HL-60/S4 treated with phorbol 12-myristate 13-acetate at 8.2 ng/mL for 4 days and 3 days (cell line): ENCODE measurements at regions not wholly inside any gene's neighbourhood (a gene's known extent, or its start where the extent isn't known, plus 50 kb on each side); places are given as distances from the start of the nearest gene placed in this dataset.
"Not testable (repeated sequence)": the region's sequence is repeated elsewhere in the genome, so short reads cannot be mapped to it uniquely, and the experiment has no call there.

Experiments used
- in situ Hi-C: fragments of 300-500 bp; cut with MboI; formaldehyde crosslinking; loops from 2 replicates; pipeline ENCODE4 v1.15.0; 2022; ENCODE audit warnings: low sequenced_read_pairs

DNA sequence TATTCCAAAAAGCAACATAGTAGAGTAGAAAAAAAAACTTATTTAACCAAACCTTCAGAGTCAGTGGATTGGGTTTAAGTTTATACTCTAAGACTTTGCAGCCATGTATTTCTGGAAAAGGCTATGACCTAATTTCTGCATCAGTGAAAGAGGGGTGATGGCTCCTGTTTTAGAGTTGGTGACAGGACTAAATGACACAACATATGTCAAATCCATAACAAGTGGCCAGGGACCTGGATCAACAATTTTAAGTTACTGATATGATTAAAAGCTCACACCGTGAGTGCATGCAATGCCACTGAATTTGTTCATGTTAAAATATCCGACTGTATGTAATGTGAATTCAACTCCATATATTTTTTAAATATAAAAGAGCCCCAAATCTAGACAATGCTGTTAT is 390.6 kb downstream of the TNS3 start:
- in situ Hi-C loops = no loop called here

DNA sequence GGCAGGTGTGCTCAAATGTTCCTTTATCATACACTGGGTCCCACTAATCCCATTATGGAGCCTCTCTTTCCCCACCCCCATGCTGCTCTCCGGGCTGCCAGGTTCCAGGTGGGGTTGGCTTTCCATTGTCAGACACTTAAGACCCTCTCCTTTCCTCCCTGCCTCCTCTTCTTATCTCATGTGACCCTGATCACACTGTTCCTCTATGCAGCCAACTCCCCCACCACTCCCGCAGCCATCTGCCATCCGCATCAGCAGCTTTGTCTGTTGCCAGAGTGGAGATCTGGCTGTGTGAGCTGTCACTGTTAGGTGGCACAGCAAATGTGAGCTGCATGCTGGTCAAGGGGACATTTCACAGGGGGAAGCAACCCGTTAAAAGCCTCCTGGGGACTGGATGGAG is 391.4 kb downstream of the TNS3 start:
- in situ Hi-C loops = no loop called here

DNA sequence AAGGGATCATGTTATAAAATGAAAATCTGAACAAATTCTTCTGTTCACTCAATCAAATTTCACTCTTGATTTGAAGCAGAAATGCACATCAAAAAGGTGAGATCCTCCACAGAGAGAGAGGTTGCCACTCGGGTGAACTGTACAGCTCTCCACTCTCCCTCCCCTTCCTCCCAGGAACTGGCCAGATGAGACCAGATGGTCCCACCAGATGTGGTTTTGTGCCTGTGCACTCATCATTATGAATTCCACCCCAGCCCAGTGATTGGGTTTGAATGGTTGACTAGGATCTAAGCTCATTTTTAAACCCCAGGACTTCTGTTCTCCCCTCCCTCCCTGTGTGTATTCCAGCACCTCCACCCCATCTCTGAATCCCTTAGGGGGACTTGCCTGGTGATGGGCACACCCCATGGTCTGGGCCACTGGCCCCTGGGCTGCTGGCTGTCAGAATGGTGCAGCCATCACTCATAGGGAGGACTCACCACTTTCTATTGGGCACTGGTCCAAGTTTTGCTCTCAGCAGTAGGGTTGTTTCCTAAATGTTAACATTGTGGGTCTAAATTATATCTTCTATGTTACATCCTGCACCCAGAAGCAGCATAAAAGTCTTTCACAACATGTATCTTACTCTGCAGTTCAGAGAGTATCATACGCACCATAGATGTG is 393.1 kb downstream of the TNS3 start:
- in situ Hi-C loops = no loop called here

DNA sequence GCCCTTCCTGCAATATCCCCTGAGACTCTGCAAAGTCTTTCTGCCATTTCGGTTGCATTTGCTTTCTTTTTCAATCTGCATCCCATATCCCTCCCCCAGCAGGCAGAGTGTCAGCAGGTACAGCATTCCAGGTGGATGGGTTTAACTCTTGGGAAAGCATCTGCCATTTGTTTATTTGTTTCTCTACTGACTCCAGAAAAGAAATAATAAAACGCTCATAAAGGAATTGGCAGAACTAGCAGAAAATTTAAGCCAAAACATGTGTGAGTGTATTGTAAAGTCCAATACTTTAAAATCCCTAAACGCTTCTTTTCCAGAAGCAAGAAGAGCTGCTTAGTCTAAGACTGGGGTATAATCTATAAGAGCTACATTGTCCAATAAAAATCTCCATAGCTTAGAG is 393.8 kb downstream of the TNS3 start:
- in situ Hi-C loops = no loop called here

DNA sequence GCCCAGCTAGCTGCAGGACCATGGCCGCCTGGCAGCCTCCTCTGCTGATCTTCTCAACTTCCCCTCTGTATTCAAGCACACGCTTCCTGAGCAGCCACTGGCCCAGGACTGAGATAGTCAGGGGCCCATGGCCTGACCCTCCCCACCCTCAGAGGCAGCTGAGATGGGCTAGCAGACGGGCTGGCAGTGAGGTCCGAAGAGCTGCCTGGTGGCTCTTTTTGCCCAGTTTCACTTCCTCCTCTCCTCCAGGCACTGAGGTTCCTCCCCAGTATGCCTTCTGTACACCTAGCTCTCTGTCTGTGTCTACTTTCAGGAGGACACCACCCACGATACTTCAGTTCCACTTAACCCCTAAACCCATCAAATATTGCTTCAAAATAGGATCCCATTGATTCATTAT is 395.6 kb downstream of the TNS3 start:
- in situ Hi-C loops = no loop called here

DNA sequence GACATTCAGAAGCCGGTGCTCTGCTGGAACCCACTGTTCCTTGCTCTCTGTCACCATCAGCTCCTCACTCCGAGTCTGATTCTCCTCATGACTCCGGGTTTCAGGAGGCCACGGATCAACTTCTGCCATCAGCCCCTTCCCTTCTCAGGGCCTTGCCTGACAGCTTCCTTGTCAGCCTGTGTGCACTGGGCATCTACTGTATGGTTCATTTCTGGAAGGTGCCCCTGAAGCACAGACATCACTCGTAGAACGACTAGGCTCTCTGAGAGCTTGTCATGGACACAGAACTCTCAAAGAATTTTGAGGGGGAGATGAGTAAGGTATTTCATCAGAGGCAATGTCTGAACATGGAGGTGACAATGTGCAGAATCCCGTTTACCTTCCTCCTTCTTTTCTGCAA is 396.1 kb downstream of the TNS3 start:
- in situ Hi-C loops = no loop called here

DNA sequence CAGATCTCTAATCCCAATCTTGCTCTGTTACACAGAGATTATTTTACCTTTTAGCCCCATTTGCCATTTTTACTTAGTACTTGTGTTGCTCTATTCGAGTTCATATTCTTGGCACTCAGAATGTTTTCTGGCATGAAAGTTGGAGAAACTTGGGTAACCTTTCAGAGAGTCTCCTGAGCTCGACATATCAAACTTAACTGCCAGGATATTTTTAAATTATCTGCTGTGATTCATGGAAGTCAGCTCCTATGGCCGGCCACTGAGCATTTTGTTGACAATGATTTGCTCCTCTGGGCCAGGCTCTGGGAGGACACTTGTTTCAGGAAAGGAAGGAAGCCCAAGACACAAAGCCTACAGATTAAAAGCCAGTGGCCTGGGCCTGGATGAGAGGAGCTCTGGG is 396.7 kb downstream of the TNS3 start:
- in situ Hi-C loops = no loop called here

DNA sequence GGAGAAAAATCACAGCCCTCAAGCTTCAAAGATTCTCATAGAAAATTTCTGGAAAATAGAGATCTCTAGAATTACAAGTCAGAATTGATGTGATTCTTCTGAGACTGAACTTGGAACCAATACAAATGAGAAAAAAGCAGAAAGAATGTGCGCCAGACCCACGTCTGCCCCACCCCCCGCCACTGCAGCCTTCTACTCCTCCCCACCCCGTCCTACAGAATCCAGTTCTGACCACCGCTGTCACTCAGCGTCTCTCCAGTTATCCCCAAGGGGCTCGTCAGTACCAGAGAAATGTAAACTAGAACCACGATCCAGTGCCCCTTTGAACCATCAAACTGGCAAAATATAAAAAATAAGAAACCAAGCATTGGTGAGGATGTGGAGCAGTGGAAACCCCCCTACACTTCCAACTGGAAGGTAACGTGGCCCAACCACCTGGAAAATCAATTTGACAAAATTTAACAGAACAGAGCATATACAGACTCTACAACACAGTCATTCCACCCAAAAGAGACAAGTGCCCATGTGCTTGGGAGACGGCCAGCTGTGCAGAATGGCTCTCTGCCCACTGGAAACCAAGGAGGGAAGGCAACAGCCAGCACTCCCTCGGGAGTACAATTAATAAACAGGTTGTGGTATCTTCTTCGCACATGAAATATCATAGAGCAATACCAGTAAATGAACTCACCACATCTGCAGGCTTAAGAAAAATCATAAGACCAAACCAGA is 397.9 kb downstream of the TNS3 start:
- in situ Hi-C loops = no loop called here

DNA sequence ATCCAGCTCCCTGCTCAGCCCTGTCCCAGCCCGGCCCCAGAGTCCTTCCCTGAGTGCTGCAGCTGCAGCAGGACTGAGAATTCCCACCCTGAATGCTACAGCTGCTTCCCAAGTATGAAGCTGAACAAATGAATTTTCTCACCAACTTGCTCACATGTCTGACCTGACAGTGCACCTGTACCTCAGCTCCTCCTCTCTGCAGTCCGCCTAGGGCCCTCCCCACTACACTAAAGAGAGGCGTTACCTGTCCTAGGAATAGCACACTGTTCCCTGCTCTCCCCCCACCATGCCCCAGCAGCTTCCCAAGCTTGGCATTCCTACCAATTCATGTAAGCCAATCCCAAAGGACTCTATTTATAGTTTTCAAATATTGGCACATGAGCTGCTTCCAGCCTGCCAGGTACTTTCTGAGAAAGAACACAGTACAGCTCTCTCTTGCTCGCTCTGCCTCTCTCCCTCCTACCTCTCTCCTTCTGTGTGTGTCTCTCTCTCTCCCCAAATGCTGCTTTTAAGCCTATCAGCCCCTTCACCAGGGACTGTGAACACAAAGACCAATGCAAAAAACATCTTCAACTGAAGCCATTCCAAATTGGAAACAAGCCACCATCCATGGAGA is 400.1 kb downstream of the TNS3 start:
- in situ Hi-C loops = no loop called here

DNA sequence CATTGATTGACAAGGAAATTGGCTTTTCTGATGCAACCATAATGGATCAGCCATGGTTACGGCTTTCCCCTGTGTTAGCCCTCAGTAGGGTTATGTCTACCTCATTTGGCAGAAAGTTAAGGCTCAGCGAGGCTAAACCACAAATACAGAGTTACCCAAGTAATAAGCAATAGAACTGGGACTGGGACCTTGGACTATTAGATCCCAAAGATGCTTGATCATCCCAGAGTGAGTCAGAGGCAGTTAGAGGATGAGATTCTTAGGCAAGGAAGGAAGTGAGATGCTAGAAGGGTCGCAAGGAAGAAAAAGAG is 401.4 kb downstream of the TNS3 start:
- in situ Hi-C loops = no loop called here

DNA sequence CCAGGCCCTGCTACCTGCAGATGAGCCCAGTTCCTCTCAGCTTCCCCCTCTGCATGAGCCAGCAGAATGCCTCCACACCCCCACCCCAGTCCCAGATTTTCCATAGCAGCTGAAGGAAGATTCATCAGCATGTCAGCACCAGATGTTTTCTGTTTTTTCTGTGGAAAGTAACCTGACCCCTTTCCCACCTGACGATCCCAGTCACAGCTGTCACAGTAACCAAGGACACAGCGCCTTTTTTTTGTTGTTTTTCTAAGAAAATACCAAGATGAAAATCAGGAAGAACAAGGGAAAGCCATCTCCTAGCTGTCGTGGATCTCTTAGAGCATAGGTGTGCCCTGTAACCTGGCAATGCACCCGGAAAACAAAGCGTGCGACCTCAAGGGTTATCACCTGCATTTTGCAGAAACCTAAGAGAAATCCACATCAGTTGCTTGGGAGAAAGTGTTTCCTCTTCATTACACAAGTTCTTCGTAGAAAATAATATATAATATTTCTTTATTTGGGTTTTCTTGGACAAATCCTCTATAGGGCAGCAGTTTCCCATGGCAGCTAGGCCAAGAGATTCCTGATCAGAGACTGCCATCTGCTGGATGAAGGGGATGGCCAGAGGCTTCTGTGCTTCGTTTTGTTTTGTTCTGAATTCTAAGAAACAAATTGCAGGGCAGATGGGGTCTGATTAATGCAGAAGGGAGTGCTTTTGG is 401.9 kb downstream of the TNS3 start:
- in situ Hi-C loops = no loop called here

DNA sequence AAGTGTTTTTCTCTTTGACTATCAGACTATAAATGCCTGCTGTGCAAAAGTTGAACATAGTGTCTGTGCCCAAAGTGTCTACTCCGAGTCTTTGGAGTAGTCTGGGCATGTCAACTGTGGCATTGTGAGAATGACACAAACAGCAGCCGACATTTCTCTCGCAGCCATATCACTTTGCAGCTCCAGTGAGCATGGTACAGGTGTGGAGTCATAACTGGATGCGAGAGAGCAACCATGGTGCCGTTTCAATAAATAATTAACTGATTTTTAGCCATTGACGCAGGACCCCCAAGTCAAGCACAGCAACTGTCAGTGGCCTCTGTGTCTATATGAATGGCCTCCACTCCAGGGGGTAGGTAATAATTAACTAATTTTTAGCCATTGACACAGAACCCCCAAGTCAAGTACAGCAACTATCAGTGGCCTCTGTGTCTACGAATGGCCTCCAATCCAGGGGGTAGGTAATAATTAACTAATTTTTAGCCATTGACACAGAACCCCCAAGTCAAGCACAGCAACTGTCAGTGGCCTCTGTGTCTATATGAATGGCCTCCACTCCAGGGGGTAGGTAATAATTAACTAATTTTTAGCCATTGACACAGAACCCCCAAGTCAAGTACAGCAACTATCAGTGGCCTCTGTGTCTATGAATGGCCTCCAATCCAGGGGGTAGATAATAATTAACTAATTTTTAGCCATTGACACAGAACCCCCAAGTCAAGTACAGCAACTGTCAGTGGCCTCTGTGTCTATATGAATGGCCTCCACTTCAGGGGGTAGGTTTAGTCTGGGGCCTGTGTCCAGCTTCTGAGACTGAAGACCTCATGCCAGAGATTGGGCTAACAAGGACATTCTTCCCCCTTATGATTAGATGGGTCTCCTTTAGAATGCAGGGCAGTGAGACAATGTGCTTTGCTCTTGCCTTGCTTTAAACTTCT is 409.0 kb downstream of the TNS3 start:
- in situ Hi-C loops = not testable (repeated sequence)

DNA sequence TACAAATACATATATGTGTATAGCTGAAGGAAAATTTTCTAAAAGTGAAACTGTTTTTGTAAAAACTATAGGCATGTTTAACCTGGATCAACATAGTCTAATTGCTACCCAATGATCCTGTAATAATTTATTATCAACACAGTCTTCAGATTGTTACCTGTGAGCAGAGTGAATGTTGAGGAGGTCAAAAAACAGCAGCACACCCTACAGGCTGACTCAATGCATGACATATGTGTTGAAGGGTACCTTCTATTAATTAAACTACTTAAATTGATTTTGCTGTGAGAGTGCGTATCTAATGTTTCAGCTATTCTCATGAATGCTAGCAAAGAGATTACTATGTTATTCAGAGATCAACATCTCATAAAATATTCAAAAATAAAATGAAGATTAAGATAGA is 411.4 kb downstream of the TNS3 start:
- in situ Hi-C loops = no loop called here

DNA sequence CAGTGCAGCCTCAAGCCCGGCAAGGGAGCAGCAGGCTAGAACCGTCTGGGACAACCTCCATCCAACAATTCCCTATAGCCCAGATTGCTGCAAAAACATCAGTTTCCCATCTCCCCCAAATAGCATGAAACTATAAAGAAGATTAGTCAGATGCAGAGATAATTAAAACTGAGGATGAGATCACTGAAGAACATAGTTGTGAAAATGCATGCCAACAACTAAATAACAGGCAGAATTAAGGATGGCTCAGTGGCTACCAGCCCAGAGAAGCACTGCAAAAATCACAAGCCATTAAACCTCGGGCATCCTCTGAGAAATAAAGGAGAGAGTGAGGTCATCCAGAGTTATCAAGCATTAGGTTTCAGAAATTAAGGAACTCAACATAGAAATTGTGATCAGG is 427.1 kb downstream of the TNS3 start:
- in situ Hi-C loops = no loop called here

DNA sequence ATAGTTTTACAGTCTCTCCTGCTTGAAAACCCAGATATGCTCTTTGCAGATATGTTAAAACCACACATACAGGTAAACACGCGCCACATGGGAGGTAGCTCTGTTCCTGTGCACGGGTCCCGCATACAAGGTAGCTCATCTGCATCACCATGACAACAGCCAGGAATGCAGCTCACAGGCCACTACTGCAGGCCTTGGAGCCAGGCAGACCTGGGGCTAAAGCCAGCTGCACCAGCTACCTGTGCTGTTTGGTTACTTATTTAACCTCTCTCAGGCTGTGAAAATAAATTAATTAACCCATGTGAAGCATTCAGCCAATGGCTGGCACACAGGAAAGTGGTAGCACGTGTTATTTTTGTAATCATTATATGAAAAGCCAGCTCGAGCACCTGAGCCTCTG is 428.3 kb downstream of the TNS3 start:
- in situ Hi-C loops = no loop called here

DNA sequence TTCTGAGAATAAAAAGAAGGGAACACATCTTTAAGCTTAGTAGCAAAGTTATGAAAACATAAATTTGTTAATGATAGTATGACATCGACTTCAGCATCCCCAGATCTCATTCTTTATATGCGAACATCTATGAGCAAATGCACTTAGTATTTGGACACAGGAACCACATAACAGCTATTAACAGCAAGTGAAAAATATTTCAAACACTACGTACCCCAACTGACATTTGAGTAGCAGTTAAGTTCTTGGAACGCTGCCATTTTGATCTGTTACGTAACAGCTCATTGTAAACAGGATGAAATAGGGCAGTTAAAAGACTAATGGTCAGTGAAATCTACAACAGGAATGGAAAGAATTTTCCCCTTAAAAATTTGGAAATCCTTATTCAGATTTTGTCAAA is 428.9 kb downstream of the TNS3 start:
- in situ Hi-C loops = no loop called here

DNA sequence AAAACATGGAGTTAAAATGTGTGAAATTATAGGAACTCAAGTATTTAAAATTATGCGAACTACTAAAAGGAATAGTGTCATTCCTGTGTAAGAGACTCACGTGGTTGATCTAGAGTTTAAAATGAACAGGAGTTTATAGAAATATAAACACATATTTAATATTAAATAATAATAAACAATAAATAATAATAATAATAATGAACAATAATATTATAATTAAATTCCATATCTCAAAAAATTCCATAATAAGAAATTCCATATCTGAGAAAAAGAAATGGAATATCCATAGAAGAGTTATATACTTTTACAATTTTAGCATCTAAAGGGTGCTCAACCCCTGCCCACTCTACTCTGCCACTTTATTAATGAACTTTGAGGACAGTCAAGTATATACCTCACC is 429.6 kb downstream of the TNS3 start:
- in situ Hi-C loops = no loop called here

DNA sequence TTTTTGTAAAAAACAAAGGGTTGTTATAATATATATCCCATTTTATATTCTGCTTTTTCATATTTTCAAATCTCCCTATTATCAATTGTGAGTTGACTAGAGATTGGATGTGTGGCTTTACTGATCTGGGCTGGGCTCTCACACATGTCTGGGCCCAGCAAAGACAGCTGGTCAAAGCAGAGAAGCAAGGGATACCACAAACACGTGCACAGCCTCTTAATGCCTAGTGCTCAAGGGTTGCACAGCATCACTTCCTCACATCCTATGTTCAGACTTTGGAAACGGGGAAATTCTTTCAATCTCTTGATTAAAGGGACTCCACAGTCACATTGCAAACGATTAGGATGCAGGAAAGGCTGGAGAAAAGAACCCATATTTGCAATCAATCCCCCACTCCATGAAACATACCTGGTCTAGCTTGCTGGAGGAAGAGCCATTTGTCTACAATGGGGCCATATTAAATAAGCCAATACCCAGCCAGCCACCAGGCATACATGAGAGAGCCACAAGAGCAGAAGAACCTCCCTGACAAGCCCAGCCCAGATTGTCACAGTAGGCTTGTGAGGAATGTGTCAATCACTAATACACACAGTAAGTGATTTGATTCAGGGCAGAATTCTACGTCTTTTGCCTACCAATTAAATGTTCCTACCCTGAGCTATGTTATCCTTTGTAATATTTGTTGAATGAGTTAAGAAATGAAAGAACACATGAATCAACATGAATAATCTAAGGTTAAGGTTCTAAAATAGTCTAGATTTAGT is 431.2 kb downstream of the TNS3 start:
- in situ Hi-C loops = no loop called here

DNA sequence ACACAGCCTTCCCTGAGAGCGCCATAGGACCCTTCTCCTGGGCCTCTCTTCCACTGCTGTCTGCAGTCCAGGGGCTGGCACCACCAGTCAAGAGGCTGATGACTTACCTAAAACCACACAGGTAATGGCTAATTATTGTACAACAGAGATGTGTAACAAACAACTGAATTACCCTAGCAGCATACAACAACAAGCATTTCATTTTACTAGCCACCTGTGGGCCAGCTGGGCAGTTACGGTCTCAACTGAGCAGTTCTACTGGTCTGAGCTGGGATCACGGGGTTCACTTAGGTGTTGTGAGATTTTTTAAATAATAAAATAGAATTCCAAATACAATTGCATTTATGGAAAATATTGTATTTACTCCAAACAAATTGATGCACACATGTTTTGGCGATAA is 431.9 kb downstream of the TNS3 start:
- in situ Hi-C loops = no loop called here

DNA sequence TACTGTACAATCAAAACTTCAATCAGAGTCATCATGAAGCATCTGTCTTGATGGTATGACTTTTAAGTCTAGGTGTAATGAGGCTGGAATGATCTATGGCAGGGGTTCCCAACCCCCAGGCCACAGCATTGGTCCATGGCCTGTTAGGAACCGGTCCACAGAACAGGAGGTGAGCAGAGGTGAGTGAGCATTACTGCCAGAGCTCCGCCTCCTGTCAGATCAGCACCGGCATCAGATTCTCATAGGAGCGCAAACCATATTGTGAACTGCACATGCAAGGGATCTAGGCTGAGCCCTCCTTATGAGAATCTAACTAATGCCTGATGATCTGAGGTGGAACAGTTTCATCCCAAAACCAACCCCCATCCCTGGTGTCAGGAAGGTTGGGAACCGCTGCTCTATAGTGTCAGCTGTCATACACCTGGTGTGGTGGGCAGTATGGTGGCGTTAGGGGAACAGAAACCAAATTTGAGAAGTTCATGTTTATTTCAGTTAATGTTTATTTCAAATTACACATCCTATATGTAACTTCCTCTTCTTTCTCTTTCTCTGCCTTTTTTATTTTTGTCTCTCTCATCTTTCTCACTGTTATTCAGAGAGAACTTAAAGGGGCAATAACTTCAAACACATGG is 432.6 kb downstream of the TNS3 start:
- in situ Hi-C loops = no loop called here
